Fibroblast of the aortic adventitia (primary cell): ENCODE measurements at regions not wholly inside any gene's neighbourhood (a gene's known extent, or its start where the extent isn't known, plus 50 kb on each side); places are given as distances from the start of the nearest gene placed in this dataset.

ENCODE experiments used
- DNase-seq: peaks from one replicate; pipeline ENCODE4 v3.0.0-alpha.2; 2010; ENCODE audit warnings: low read depth
- H3K4me3 ChIP-seq: 2 replicates; pipeline ENCODE4 v1.5.1; 2011; ENCODE audit warnings: low read depth, mild to moderate bottlenecking, control low read depth, low read length, moderate library complexity
- TF ChIP-seq, protein P1 (sequence below): IDR thresholded peaks from 2 replicates; pipeline ENCODE4 v1.5.1; 2011; ENCODE audit warnings: mild to moderate bottlenecking, low read length, control low read depth, inconsistent platforms; ENCODE audit not compliant: insufficient read depth

DNA sequence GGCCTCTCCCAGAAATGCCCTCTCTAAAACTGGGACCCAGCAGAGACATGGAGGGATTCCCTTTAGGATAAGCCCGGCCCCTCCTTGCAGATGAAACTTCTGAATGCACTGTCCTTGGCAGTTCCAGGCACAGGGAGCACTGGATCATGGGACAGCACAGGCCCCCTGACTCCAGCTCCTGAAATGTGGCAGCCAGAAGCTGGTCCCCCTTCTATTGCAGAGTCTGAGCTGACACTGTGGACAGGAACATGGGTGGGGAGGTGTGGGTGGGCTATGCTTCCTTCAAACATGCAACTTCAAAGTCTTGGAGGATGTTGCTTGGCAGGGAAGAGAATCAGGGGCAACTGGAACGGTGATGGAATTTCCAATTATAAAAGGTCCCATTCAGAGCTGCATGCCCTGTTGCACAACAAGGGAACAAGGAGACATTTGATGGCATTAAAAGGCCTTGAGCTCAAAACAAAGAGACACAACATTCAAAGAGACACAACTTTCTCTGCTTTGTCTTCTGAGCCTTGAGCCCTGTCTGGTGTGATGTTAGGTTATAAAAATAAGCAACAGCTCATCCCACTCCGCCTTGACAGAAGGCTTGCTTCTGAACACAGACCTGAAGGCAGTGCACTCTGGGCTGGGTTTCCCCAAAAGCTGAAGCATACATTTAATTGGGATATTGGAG lies 239.0 kb downstream of the OSR1 start:
- H3K4me3 ChIP-seq: no peak overlapping the region
- DNase-seq: no peak
- TF ChIP-seq, protein P1, sequence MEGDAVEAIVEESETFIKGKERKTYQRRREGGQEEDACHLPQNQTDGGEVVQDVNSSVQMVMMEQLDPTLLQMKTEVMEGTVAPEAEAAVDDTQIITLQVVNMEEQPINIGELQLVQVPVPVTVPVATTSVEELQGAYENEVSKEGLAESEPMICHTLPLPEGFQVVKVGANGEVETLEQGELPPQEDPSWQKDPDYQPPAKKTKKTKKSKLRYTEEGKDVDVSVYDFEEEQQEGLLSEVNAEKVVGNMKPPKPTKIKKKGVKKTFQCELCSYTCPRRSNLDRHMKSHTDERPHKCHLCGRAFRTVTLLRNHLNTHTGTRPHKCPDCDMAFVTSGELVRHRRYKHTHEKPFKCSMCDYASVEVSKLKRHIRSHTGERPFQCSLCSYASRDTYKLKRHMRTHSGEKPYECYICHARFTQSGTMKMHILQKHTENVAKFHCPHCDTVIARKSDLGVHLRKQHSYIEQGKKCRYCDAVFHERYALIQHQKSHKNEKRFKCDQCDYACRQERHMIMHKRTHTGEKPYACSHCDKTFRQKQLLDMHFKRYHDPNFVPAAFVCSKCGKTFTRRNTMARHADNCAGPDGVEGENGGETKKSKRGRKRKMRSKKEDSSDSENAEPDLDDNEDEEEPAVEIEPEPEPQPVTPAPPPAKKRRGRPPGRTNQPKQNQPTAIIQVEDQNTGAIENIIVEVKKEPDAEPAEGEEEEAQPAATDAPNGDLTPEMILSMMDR: no peak

DNA sequence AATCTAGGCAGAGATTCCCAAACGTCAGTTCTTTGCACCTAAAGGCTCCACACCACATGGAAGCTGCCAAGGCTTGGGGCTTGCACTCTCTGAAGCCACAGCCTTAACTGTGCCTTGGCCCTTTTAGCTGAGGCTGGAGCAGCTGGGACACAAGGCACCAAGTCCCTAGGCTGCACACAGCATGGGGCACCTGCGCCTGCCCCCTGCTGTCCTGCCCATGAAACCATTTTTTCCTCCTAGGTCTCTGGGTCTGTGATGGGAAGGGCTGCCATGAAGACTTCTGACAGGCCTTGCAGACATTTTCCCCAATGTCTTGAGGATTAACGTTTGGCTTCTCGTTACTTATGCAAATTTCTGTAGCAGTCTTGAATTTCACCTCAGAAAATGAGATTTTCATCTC lies 241.5 kb downstream of the OSR1 start:
- H3K4me3 ChIP-seq: no peak overlapping the region
- no peak for DNase-seq
- TF ChIP-seq, protein P1: no peak

DNA sequence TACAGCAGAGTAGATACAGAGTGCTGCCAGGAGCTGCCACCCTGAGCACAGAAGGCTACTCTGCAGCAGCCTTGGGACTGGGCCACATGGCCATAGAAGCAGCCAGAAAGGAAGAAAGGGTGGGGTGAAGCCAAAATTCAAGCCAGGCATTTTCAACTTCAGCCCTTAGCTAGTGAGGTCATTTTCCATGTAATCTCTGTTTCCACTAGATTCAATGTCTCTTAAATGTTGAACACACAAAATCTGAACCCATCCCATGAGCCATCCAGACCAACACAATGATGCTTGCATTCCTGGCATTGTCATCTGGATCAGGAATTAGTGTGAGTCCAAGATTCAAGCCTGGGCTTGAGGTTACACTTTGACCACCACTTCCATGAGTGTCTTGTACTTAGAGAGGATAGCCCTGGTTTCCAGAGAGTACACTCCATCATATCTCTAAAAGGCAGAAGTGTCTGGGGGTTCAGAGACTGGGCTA lies 243.6 kb downstream of the OSR1 start:
- no peak overlapping the region for H3K4me3 ChIP-seq
- DNase-seq: peak; percentile 74
- TF ChIP-seq, protein P1: no peak

DNA sequence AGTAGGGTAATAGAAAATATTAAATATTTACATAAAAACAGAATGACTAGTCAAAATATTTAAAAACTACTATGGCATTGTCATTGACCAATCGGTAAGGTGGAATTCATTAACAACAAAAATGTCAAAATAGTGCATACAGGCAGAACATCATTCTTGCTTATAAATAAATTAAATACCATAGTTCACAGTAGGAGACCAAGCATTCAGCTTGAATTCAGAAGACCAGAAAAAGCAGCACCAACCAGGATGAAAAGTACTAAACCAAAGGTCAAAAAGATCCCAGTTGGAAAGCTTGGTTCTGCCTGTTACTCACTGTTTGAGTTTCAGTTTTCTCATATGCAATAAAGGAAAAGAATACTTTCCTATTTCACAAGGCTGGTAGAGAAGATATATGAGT lies 244.3 kb downstream of the OSR1 start:
- no peak overlapping the region for H3K4me3 ChIP-seq
- TF ChIP-seq, protein P1: no peak
- no peak for DNase-seq

DNA sequence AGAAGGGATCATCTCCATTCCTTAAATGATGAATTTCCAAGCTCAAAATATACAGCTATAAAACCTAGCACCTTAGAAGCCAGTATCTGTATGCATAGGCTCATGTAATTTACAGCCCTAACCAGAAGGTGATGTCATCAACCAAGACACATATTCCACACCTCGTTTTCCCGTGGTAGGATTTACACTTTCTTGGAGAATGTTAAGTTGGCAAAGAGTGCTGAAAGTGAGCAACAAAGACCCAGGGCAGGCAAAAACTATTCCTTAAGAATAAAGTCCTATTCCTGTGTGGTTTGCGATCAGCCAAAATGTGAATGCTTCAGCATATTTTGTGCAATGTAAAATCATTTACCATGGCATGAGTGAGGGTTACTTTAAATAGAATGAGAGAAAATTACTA lies 247.1 kb downstream of the OSR1 start:
- H3K4me3 ChIP-seq: no peak overlapping the region
- no peak for DNase-seq
- TF ChIP-seq, protein P1: no peak

DNA sequence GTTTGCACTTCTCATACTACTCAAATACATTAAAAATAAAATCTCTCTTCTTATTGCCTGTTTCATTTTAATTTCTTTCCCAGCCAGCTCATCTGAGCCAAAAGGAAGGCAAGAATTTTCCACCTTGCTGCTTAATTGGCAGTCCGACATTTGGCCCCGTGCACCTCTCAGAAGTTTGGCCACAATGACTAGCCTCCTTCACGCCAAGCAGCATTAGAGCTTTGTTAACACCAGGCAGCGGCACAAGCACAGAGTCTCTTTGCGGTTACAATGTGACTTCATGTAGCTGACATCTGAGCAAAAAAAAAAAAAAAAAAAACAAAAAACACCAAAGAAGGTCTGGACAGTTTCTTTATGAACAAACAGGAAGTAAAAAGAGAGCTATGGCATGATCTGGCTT lies 248.9 kb downstream of the OSR1 start:
- DNase-seq: no peak
- TF ChIP-seq, protein P1: no peak
- H3K4me3 ChIP-seq: no peak overlapping the region

DNA sequence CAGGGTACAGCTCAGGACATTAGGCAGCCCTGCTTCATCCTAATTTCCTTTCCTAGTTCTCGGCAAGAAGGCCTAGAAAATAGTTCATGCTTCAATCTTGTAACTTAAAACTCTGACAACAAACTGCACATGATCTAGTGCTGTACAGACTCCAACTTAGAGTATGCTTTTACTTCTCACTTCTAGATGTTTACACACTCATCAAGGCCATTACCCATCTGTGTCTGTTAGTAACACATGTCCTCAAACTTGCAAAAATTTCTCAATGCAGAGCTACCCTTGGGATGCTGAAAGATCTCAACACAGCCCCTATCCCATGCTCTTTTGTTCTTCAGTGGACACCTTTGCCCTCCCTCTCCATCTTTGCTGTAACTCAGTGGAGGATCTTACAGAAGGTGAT lies 252.0 kb downstream of the OSR1 start:
- no peak overlapping the region for H3K4me3 ChIP-seq
- TF ChIP-seq, protein P1: no peak
- DNase-seq: no peak
